Stimulated activated CD8-positive, alpha-beta memory T cell treated with anti-CD3 and anti-CD28 coated beads, Interleukin-2, amount 100 ng/mL, for 1 hour (primary cell): ENCODE measurements at regions not wholly inside any gene's neighbourhood (a gene's known extent, or its start where the extent isn't known, plus 50 kb on each side); places are given as distances from the start of the nearest gene placed in this dataset.

Experiments used
- DNase-seq, 2 donors: peaks; one replicate each; pipeline ENCODE4 v3.0.0-alpha.2; 2020; ENCODE audit warnings: low read depth in 2 of 2

GRCh38 chr13:30031488-30031887, 181.1 kb upstream of the UBL3 start:
- no peak for DNase-seq

GRCh38 chr13:30030141-30030750, 179.8 kb upstream of the UBL3 start:
- DNase-seq: no peak

- no peak for DNase-seq
Observed at GRCh38 chr13:30027569-30028455, 177.4 kb upstream of the UBL3 start.

GRCh38 chr13:30026909-30027308, 176.5 kb upstream of the UBL3 start:
- DNase-seq: no peak

GRCh38 chr13:30026093-30026492, 175.7 kb upstream of the UBL3 start:
- DNase-seq: no peak

GRCh38 chr13:30025351-30025750, 174.9 kb upstream of the UBL3 start:
- DNase-seq: no peak

- DNase-seq: no peak
Observed at GRCh38 chr13:30024125-30024865, 173.9 kb upstream of the UBL3 start.

- no peak for DNase-seq
Observed at GRCh38 chr13:30023196-30023895, 172.9 kb upstream of the UBL3 start.

- no peak for DNase-seq
Observed at GRCh38 chr13:30022796-30023195, 172.4 kb upstream of the UBL3 start.

GRCh38 chr13:30022256-30022655, 171.8 kb upstream of the UBL3 start:
- no peak for DNase-seq

- no peak for DNase-seq
Observed at GRCh38 chr13:30021611-30022010, 171.2 kb upstream of the UBL3 start.

GRCh38 chr13:30020726-30021312, 170.4 kb upstream of the UBL3 start:
- no peak for DNase-seq

- no peak for DNase-seq
Observed at GRCh38 chr13:30019648-30020626, 169.5 kb upstream of the UBL3 start.

- no peak for DNase-seq
Observed at GRCh38 chr13:30017880-30018279, 167.5 kb upstream of the UBL3 start.

GRCh38 chr13:30016398-30016797, 166.0 kb upstream of the UBL3 start:
- DNase-seq: no peak

GRCh38 chr13:30009411-30009810, 159.0 kb upstream of the UBL3 start:
- no peak for DNase-seq

- DNase-seq: no peak
Observed at GRCh38 chr13:30006246-30006645, 155.8 kb upstream of the UBL3 start.

GRCh38 chr13:30004204-30004603, 153.8 kb upstream of the UBL3 start:
- no peak for DNase-seq

GRCh38 chr13:30002577-30002976, 152.2 kb upstream of the UBL3 start:
- DNase-seq: no peak

GRCh38 chr13:30000370-30000765, 150.0 kb upstream of the UBL3 start:
- no peak for DNase-seq
